H1 (cell line): ENCODE measurements at regions not wholly inside any gene's neighbourhood (a gene's known extent, or its start where the extent isn't known, plus 50 kb on each side); places are given as distances from the start of the nearest gene placed in this dataset.
A peak's percentile ranks its signal among the peaks of the same experiment; 100 is the strongest.

Experiments used
- CTCF ChIA-PET: fragments of 300-600 bp; sonication (Branson Sonifier 250); formaldehyde crosslinking; loops from one replicate; lab custom pipeline; 2021; ENCODE audit not compliant: partially characterized antibody; lab: Charles Lee
- POLR2A ChIA-PET: fragments of 300-600 bp; sonication (Branson Sonifier 250); formaldehyde crosslinking; loops from one replicate; lab custom pipeline; 2021; ENCODE audit warnings: inconsistent platforms; ENCODE audit not compliant: partially characterized antibody; lab: Charles Lee
- DNase-seq, 2 experiments: peaks; one replicate each; pipeline versions ENCODE4 v3.0.0 to v3.0.0-alpha.2; 2010 to 2022; ENCODE audit warnings: low spot score in 2 of 2, low read depth in 1 of 2, mixed read lengths in 1 of 2
- FAIRE-seq: peaks from 2 replicates; lab custom pipeline; 2011; peaks lifted over from hg19 to GRCh38; lab: Jason Lieb, UNC
- H2AFZ ChIP-seq: 2 replicates; pipeline ENCODE4 v1.8.1; 2012; ENCODE audit warnings: low read length, inconsistent platforms
- H2AK5ac ChIP-seq: 2 replicates; pipeline ENCODE4 v1.6.1; 2013; ENCODE audit warnings: low read depth, low read length
- H2BK120ac ChIP-seq: replicated peaks from 2 replicates; pipeline ENCODE3; 2013; ENCODE audit warnings: low read depth, low read length, inconsistent platforms
- H2BK12ac ChIP-seq: 2 replicates; pipeline ENCODE4 v1.6.1; 2013; ENCODE audit warnings: low read depth, low read length
- H2BK15ac ChIP-seq: 2 replicates; pipeline ENCODE4 v1.6.1; 2013; ENCODE audit warnings: low read length
- H2BK20ac ChIP-seq: 2 replicates; pipeline ENCODE4 v1.6.1; 2013; ENCODE audit warnings: low read length
- H2BK5ac ChIP-seq: 2 replicates; pipeline ENCODE4 v1.6.1; 2013; ENCODE audit warnings: low read depth, low read length
- H3K14ac ChIP-seq: 2 replicates; pipeline ENCODE4 v1.6.1; 2013; ENCODE audit warnings: inconsistent platforms; ENCODE audit not compliant: insufficient read length
- H3K18ac ChIP-seq: 2 replicates; pipeline ENCODE4 v1.6.1; 2013; ENCODE audit warnings: low read length; ENCODE audit errors: extremely low read depth
- H3K23ac ChIP-seq: 2 replicates; pipeline ENCODE4 v1.6.1; 2013; ENCODE audit warnings: inconsistent platforms; ENCODE audit not compliant: insufficient read length
- H3K23me2 ChIP-seq: 2 replicates; pipeline ENCODE4 v1.6.1; 2013; ENCODE audit warnings: low read depth, low read length
- H3K27ac ChIP-seq: 2 replicates; pipeline ENCODE4 v1.6.1; 2011; ENCODE audit warnings: low read depth, low read length, inconsistent platforms
- H3K27me3 ChIP-seq, 4 experiments: replicated peaks in 1 of 4; 1 replicate in 1 of 4; 2 replicates in 3 of 4; pipeline versions ENCODE4 v1.6.1 to v1.8.1; 2011 to 2013; ENCODE audit warnings: low read length in 3 of 4, mild to moderate bottlenecking in 3 of 4, inconsistent platforms in 2 of 4, mixed read lengths in 2 of 4, moderate library complexity in 1 of 4; ENCODE audit not compliant: control insufficient read depth in 3 of 4, insufficient read depth in 3 of 4; ENCODE audit errors: extremely low read depth in 1 of 4
- H3K36me3 ChIP-seq, 4 experiments: 2 replicates each; pipeline versions ENCODE4 v1.6.1 to v1.8.1; 2011 to 2013; ENCODE audit warnings: mild to moderate bottlenecking in 4 of 4, low read length in 3 of 4, moderate library complexity in 2 of 4, control low read depth in 1 of 4, inconsistent platforms in 1 of 4; ENCODE audit not compliant: insufficient read depth in 4 of 4, control insufficient read depth in 2 of 4
- H3K4ac ChIP-seq: replicated peaks from 2 replicates; pipeline ENCODE3; 2013; ENCODE audit warnings: low read length, low read depth, mixed read lengths, inconsistent platforms; ENCODE audit not compliant: insufficient read length
- H3K4me1 ChIP-seq, 4 experiments: replicated peaks in 1 of 4; 1 replicate in 1 of 4; 2 replicates in 3 of 4; pipeline versions ENCODE4 v1.6.1 to v1.8.1; 2011 to 2013; ENCODE audit warnings: low read length in 3 of 4, inconsistent platforms in 2 of 4, mixed read lengths in 1 of 4; ENCODE audit not compliant: insufficient read depth in 4 of 4, control insufficient read depth in 3 of 4
- H3K4me2 ChIP-seq, 2 experiments: 2 replicates each; pipeline versions ENCODE4 v1.6.1 to v1.8.1; 2011 to 2013; ENCODE audit warnings: low read depth in 2 of 2, low read length in 2 of 2, control low read depth in 1 of 2, inconsistent platforms in 1 of 2, mild to moderate bottlenecking in 1 of 2; ENCODE audit not compliant: insufficient read depth in 1 of 2
- H3K4me3 ChIP-seq, 4 experiments: fragments of 200-600, 300-600 bp in 1 of 4; sonication (generic), shearing (Covaris generic), sonication (Bioruptor Twin) in 1 of 4; 2 replicates each; pipeline versions ENCODE4 v1.5.1 to v1.8.1; 2011 to 2016; ENCODE audit warnings: low read length in 4 of 4, low read depth in 3 of 4, control low read depth in 2 of 4, inconsistent platforms in 2 of 4, mild to moderate bottlenecking in 2 of 4, mixed read lengths in 1 of 4, moderate library complexity in 1 of 4; ENCODE audit not compliant: insufficient read depth in 2 of 4; ENCODE audit errors: extremely low read depth in 1 of 4
- H3K56ac ChIP-seq: replicated peaks from 2 replicates; pipeline ENCODE3; 2013; ENCODE audit warnings: low read depth, mild to moderate bottlenecking, mixed read lengths, low read length, inconsistent platforms; ENCODE audit not compliant: insufficient read length
- H3K79me1 ChIP-seq: 2 replicates; pipeline ENCODE4 v1.6.1; 2013; ENCODE audit warnings: low read depth, low read length, control low read depth
- H3K79me2 ChIP-seq, 2 experiments: 2 replicates each; pipeline versions ENCODE4 v1.6.1 to v1.8.1; 2012 to 2013; ENCODE audit warnings: low read length in 2 of 2, mild to moderate bottlenecking in 2 of 2, inconsistent platforms in 1 of 2; ENCODE audit not compliant: insufficient read depth in 2 of 2, control insufficient read depth in 1 of 2
- H3K9ac ChIP-seq, 4 experiments: replicated peaks in 1 of 4; 1 replicate in 1 of 4; 2 replicates in 3 of 4; pipeline versions ENCODE4 v1.6.1 to v1.8.1; 2011 to 2013; ENCODE audit warnings: low read depth in 3 of 4, low read length in 3 of 4, control low read depth in 2 of 4, mild to moderate bottlenecking in 2 of 4, moderate library complexity in 2 of 4, inconsistent platforms in 1 of 4; ENCODE audit errors: extremely low read depth in 1 of 4
- H3K9me3 ChIP-seq, 2 experiments: 2 replicates each; pipeline versions ENCODE4 v1.6.1 to v1.8.1; 2012 to 2013; ENCODE audit warnings: mild to moderate bottlenecking in 2 of 2, moderate library complexity in 2 of 2, control low read depth in 1 of 2, inconsistent platforms in 1 of 2, low read depth in 1 of 2, low read length in 1 of 2, mixed read lengths in 1 of 2; ENCODE audit not compliant: insufficient read depth in 2 of 2
- H4K20me1 ChIP-seq, 2 experiments: replicated peaks in 1 of 2; 2 replicates each; pipeline versions ENCODE3 to v1.8.1; 2011 to 2013; ENCODE audit warnings: inconsistent platforms in 2 of 2, low read length in 2 of 2, mild to moderate bottlenecking in 1 of 2; ENCODE audit not compliant: insufficient read depth in 2 of 2, control insufficient read depth in 1 of 2
- H4K5ac ChIP-seq: 2 replicates; pipeline ENCODE4 v1.6.1; 2013; ENCODE audit warnings: low read length, low read depth, mixed read lengths, inconsistent platforms; ENCODE audit not compliant: insufficient read length
- H4K8ac ChIP-seq: 2 replicates; pipeline ENCODE4 v1.8.0; 2013; ENCODE audit warnings: mild to moderate bottlenecking, moderate library complexity, low read length, inconsistent platforms; ENCODE audit not compliant: insufficient read depth; ENCODE audit errors: extremely low read depth
- H4K91ac ChIP-seq: replicated peaks from 2 replicates; pipeline ENCODE3; 2013; ENCODE audit warnings: low read length, mixed read lengths, inconsistent platforms; ENCODE audit not compliant: insufficient read length
- GTF2F1 ChIP-seq: IDR thresholded peaks from 2 replicates; pipeline ENCODE4 v1.6.1; 2012; ENCODE audit warnings: low read depth, low read length, improper control_type of control experiment, borderline replicate concordance
- TEAD4 ChIP-seq: IDR thresholded peaks from 2 replicates; pipeline ENCODE4 v1.6.1; 2012; ENCODE audit warnings: low read depth, low read length, inconsistent platforms, mixed read lengths
- YY1 ChIP-seq: IDR thresholded peaks from 2 replicates; pipeline ENCODE4 v1.6.1; 2011; ENCODE audit warnings: low read depth, mild to moderate bottlenecking, low read length
- WGBS, 2 experiments: shearing (Covaris generic) in 1 of 2; methylation state at CpG; one replicate each; pipeline versions ENCODE4 v1.1.6 to v1.1.7; 2013 to 2015; ENCODE audit warnings: low lambda C conversion rate in 2 of 2, mixed read lengths in 2 of 2, inconsistent platforms in 1 of 2, low coverage in 1 of 2, missing lambda C conversion rate in 1 of 2; ENCODE audit not compliant: insufficient replicate concordance in 2 of 2, insufficient coverage in 1 of 2, insufficient read length in 1 of 2; ENCODE audit errors: extremely low coverage in 1 of 2, missing lambda C conversion rate in 1 of 2; 5-methylcytosine and 5-hydroxymethylcytosine counted together

DNA sequence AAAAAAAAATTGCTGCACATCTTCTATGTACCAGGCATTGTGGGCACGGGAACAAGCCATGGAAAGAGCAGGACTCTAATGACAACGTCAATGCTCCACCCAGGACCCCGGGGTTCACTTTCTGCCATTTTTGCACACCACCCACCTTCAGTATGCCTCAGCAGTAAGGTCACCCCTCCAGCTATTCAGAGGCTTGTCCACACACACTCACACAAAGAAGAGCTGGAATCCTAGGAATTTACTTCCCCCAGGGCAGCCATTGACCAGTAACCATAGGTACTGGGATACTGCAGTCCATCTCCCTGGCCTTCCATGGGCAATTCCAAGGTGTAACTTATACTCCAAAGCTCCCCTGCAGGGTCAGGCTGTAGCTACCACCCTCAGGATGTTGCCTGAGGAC lies 170.8 kb downstream of the SUCLG1 start:
- H2BK120ac ChIP-seq: no peak overlapping the region
- no peak overlapping the region for H3K18ac ChIP-seq
- H3K56ac ChIP-seq: no peak overlapping the region
- no peak overlapping the region for H3K4me3 ChIP-seq
- no peak overlapping the region for H3K23ac ChIP-seq
- no peak overlapping the region for H3K4ac ChIP-seq
- H2BK5ac ChIP-seq: no peak overlapping the region
- 0 out of 2 replicates have a peak overlapping the region, but pooled peaks have one; percentile 7 for H3K27ac ChIP-seq
- no peak overlapping the region for H4K8ac ChIP-seq
- no peak overlapping the region for H3K4me2 ChIP-seq
- no peak overlapping the region for H2BK15ac ChIP-seq
- no peak overlapping the region for H4K91ac ChIP-seq
- H3K14ac ChIP-seq: no peak overlapping the region
- H3K9ac ChIP-seq: no peak overlapping the region
- H4K20me1 ChIP-seq: no peaks in the 10 kb centered on the region
- no peak overlapping the region for H4K5ac ChIP-seq
- TF ChIP-seq TEAD4 (peak; percentile 87), GTF2F1 (no peak), YY1 (peak; percentile 82)
- H2AK5ac ChIP-seq: no peak overlapping the region
- H3K27me3 ChIP-seq: no peaks in the 10 kb centered on the region
- no peaks in the 10 kb centered on the region for H3K79me2 ChIP-seq
- H2AFZ ChIP-seq: no peak overlapping the region
- ChIA-PET CTCF (no interaction called here), POLR2A (no interaction called here)
- no peak for DNase-seq
- FAIRE-seq: no peak
- H2BK20ac ChIP-seq: no peak overlapping the region
- no peaks in the 10 kb centered on the region for H3K79me1 ChIP-seq
- H3K9me3 ChIP-seq: peaks cover 0 to 3% of the 10 kb centered on the region in 2 experiments; a peak in 1 of 4 replicates
- no peaks in the 10 kb centered on the region for H3K23me2 ChIP-seq
- no peaks in the 10 kb centered on the region for H3K36me3 ChIP-seq
- H2BK12ac ChIP-seq: no peak overlapping the region
- 92% methylated on average over 3 of the region's 3 CpGs; no CpG with 5 or more reads in 1 of the 2 experiments for WGBS, 2 experiments
- no peaks in the 10 kb centered on the region for H3K4me1 ChIP-seq
